HK-2 (cell line): ENCODE measurements at regions not wholly inside any gene's neighbourhood (a gene's known extent, or its start where the extent isn't known, plus 50 kb on each side); places are given as distances from the start of the nearest gene placed in this dataset.

Experiments
- DNase-seq: peaks from one replicate; pipeline ENCODE4 v3.0.0-alpha.2; 2018; ENCODE audit not compliant: unreplicated experiment

- no peak for DNase-seq
Measured at GRCh38 chr4:125365731-125366130, 51.0 kb downstream of the FAT4 start.

GRCh38 chr4:125368146-125368545 is 53.4 kb downstream of the FAT4 start:
- no peak for DNase-seq

- DNase-seq, result no peak
Measured at GRCh38 chr4:125368671-125369081, 53.9 kb downstream of the FAT4 start.

- DNase-seq, result no peak
Measured at GRCh38 chr4:125369098-125369497, 54.3 kb downstream of the FAT4 start.

GRCh38 chr4:125370478-125370877 is 55.7 kb downstream of the FAT4 start:
- no peak for DNase-seq

GRCh38 chr4:125382995-125383394 is 68.2 kb downstream of the FAT4 start:
- DNase-seq, result no peak

- DNase-seq, result no peak
Measured at GRCh38 chr4:125387770-125388169, 73.0 kb downstream of the FAT4 start.

GRCh38 chr4:125388613-125389012 is 73.9 kb downstream of the FAT4 start:
- DNase-seq, result no peak

- DNase-seq, result no peak
Measured at GRCh38 chr4:125389713-125390112, 75.0 kb downstream of the FAT4 start.

- no peak for DNase-seq
Measured at GRCh38 chr4:125390126-125390525, 75.4 kb downstream of the FAT4 start.

GRCh38 chr4:125390727-125391126 is 76.0 kb downstream of the FAT4 start:
- no peak for DNase-seq

- no peak for DNase-seq
Measured at GRCh38 chr4:125392694-125393093, 77.9 kb downstream of the FAT4 start.

GRCh38 chr4:125393825-125394224 is 79.1 kb downstream of the FAT4 start:
- no peak for DNase-seq

GRCh38 chr4:125397226-125397625 is 82.5 kb downstream of the FAT4 start:
- no peak for DNase-seq

- DNase-seq, result no peak
Measured at GRCh38 chr4:125398263-125399002, 83.7 kb downstream of the FAT4 start.

GRCh38 chr4:125400756-125401155 is 86.0 kb downstream of the FAT4 start:
- DNase-seq, result no peak

GRCh38 chr4:125401784-125402183 is 87.0 kb downstream of the FAT4 start:
- DNase-seq, result no peak

- no peak for DNase-seq
Measured at GRCh38 chr4:125420526-125420925, 105.8 kb downstream of the FAT4 start.

- DNase-seq, result no peak
Measured at GRCh38 chr4:125421547-125421946, 106.8 kb downstream of the FAT4 start.

- no peak for DNase-seq
Measured at GRCh38 chr4:125423124-125423523, 108.4 kb downstream of the FAT4 start.

- no peak for DNase-seq
Measured at GRCh38 chr4:125428832-125429231, 114.1 kb downstream of the FAT4 start.

- DNase-seq, result no peak
Measured at GRCh38 chr4:125430086-125430485, 115.3 kb downstream of the FAT4 start.

- no peak for DNase-seq
Measured at GRCh38 chr4:125432078-125432477, 117.3 kb downstream of the FAT4 start.

GRCh38 chr4:125433453-125433852 is 118.7 kb downstream of the FAT4 start:
- no peak for DNase-seq
